ENCODE measurements at regions not wholly inside any gene's neighbourhood (a gene's known extent, or its start where the extent isn't known, plus 50 kb on each side); places are given as distances from the start of the nearest gene placed in this dataset.

- no peak overlapping the region for H3K27ac Mint-ChIP-seq
- Histone ChIP-seq H3K4me1 (ENCODE audit: insufficient read depth, low read length) (no peaks in the 10 kb centered on the region), H3K36me3 (ENCODE audit: insufficient read depth, low read length) (no peaks in the 10 kb centered on the region), H3K9me3 (ENCODE audit: control insufficient read depth in 1 of 2, insufficient read depth in 1 of 2, low read length in 2 of 2) (no peaks in the 10 kb centered on the region), H3K4me3 (ENCODE audit: low read length) (no peak overlapping the region), H3K27me3 (ENCODE audit: control insufficient read depth in 1 of 2, insufficient read depth in 2 of 2, low read length in 2 of 2) (no peaks in the 10 kb centered on the region), H3K27ac (ENCODE audit: low read depth in 1 of 2, low read length in 2 of 2) (no peak overlapping the region)
- H3K4me3 Mint-ChIP-seq, result no peak overlapping the region
- no peaks in the 10 kb centered on the region for H3K36me3 Mint-ChIP-seq (ENCODE audit: low read depth)
- CTCF ChIA-PET, result no interaction called here
- no peaks in the 10 kb centered on the region for H3K27me3 Mint-ChIP-seq
- POLR2A ChIA-PET, result no interaction called here
- no peak for TF ChIP-seq CTCF (IDR thresholded peaks at IDR 0.05)
- H3K4me1 Mint-ChIP-seq (ENCODE audit: low read depth), result no peaks in the 10 kb centered on the region
- intact Hi-C loops (cut with DNase I, micrococcal nuclease), result no loop called here
- ATAC-seq (ENCODE audit: poor library complexity), result no peak
- H3K9me3 Mint-ChIP-seq, result no peaks in the 10 kb centered on the region
- no peak for DNase-seq
These were observed 123.1 kb upstream of the NDUFV2 start for GRCh38 chr18:8979258-8979988.

- no peaks in the 10 kb centered on the region for H3K27me3 ChIP-seq (ENCODE audit: control insufficient read depth in 1 of 2, insufficient read depth in 2 of 2, low read length in 2 of 2)
These were observed 122.0 kb upstream of the NDUFV2 start for GRCh38 chr18:8980496-8980895.

GRCh38 chr18:8980918-8981317 is 121.6 kb upstream of the NDUFV2 start:
- ATAC-seq (ENCODE audit: poor library complexity) (no peak), DNase-seq (no peak)
- Histone ChIP-seq H3K36me3 (ENCODE audit: insufficient read depth, low read length) (no peaks in the 10 kb centered on the region), H3K27me3 (ENCODE audit: control insufficient read depth in 1 of 2, insufficient read depth in 2 of 2, low read length in 2 of 2) (no peaks in the 10 kb centered on the region), H3K9me3 (ENCODE audit: control insufficient read depth in 1 of 2, insufficient read depth in 1 of 2, low read length in 2 of 2) (no peaks in the 10 kb centered on the region), H3K4me3 (ENCODE audit: low read length) (no peak overlapping the region), H3K4me1 (ENCODE audit: insufficient read depth, low read length) (no peaks in the 10 kb centered on the region), H3K27ac (ENCODE audit: low read depth in 1 of 2, low read length in 2 of 2) (no peak overlapping the region)
- CTCF ChIA-PET, result interaction anchor here (2.1 kb wide), 1 partner anchor 284 kb away, joined by 10 read pairs; no protein-coding TSS in a partner anchor
- Mint-ChIP-seq H3K27ac (no peak overlapping the region), H3K9me3 (no peaks in the 10 kb centered on the region), H3K27me3 (no peaks in the 10 kb centered on the region), H3K4me1 (ENCODE audit: low read depth) (no peaks in the 10 kb centered on the region), H3K36me3 (ENCODE audit: low read depth) (no peaks in the 10 kb centered on the region), H3K4me3 (no peak overlapping the region)
- intact Hi-C loops (cut with DNase I, micrococcal nuclease), result no loop called here
- no peak for TF ChIP-seq CTCF (IDR thresholded peaks at IDR 0.05)
- POLR2A ChIA-PET, result no interaction called here

More at GRCh38 chr18:8980496-8980895, 122.0 kb upstream of the NDUFV2 start:
- no peak for DNase-seq
- no peak for TF ChIP-seq CTCF (IDR thresholded peaks at IDR 0.05)
- Histone ChIP-seq H3K4me3 (ENCODE audit: low read length) (no peak overlapping the region), H3K27ac (ENCODE audit: low read depth in 1 of 2, low read length in 2 of 2) (no peak overlapping the region), H3K36me3 (ENCODE audit: insufficient read depth, low read length) (no peaks in the 10 kb centered on the region), H3K4me1 (ENCODE audit: insufficient read depth, low read length) (no peaks in the 10 kb centered on the region), H3K9me3 (ENCODE audit: control insufficient read depth in 1 of 2, insufficient read depth in 1 of 2, low read length in 2 of 2) (no peaks in the 10 kb centered on the region)
- no peak for ATAC-seq (ENCODE audit: poor library complexity)
- H3K9me3 Mint-ChIP-seq, result no peaks in the 10 kb centered on the region
- H3K36me3 Mint-ChIP-seq (ENCODE audit: low read depth), result no peaks in the 10 kb centered on the region
- H3K27ac Mint-ChIP-seq, result no peak overlapping the region
- ChIA-PET CTCF (no interaction called here), POLR2A (no interaction called here)
- H3K4me1 Mint-ChIP-seq (ENCODE audit: low read depth), result no peaks in the 10 kb centered on the region
- H3K27me3 Mint-ChIP-seq, result no peaks in the 10 kb centered on the region
- intact Hi-C loops (cut with DNase I, micrococcal nuclease), result no loop called here
- no peak overlapping the region for H3K4me3 Mint-ChIP-seq
